GM18909 (cell line): ENCODE measurements at regions not wholly inside any gene's neighbourhood (a gene's known extent, or its start where the extent isn't known, plus 50 kb on each side); places are given as distances from the start of the nearest gene placed in this dataset.
"Not testable (repeated sequence)": the region's sequence is repeated elsewhere in the genome, so short reads cannot be mapped to it uniquely, and the experiment has no call there.

Experiments used
- ATAC-seq: cut with Tn5 transposase; IDR thresholded peaks from one replicate; pipeline ENCODE4 v1.9.1; 2021; ENCODE audit warnings: mild to moderate bottlenecking; ENCODE audit not compliant: unreplicated experiment, poor library complexity

- ATAC-seq, result no peak
Observed at GRCh38 chr15:87496795-87497194, 759.7 kb downstream of the NTRK3 start.

- ATAC-seq, result no peak
Observed at GRCh38 chr15:87496109-87496508, 760.4 kb downstream of the NTRK3 start.

DNA sequence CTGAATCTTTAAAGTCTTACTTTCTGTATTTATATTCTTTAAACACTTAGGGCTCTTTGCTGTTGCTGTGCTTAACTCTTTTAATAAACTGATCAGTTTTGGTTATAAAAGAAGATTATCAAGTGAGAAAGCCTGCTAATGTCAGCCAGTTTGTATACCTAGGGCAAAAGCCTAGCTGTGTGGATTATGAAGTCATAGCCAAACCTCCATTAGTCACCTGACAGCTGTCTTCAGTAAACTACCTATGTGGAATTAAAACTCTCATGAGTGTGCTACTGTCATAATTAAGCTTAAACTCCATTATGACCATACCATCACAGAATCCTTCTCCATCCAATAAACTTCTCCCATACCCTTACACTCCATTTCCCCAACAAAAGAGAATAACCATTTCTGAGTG, 762.7 kb downstream of the NTRK3 start:
- no peak for ATAC-seq

DNA sequence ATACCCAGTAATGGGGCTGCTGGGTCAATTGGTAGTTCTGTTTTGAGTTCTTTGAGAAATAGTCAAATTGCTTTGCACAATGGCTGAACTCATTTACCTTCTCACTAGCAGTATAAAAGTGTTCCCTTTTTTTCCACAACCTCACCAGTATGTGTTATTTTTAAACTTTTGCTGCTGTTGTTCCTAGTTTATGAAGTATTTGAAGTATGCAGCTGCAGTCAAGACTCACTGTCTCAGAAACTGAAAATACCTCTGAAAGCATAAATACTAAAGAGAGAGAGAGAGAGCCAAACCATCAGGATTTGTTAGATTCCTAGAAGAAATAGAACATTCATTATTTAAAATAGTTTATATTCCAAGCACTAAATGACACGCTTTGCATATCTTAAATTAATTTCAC, 764.2 kb downstream of the NTRK3 start:
- no peak for ATAC-seq

- ATAC-seq, result no peak
Observed at GRCh38 chr15:87490666-87491065, 765.9 kb downstream of the NTRK3 start.

DNA sequence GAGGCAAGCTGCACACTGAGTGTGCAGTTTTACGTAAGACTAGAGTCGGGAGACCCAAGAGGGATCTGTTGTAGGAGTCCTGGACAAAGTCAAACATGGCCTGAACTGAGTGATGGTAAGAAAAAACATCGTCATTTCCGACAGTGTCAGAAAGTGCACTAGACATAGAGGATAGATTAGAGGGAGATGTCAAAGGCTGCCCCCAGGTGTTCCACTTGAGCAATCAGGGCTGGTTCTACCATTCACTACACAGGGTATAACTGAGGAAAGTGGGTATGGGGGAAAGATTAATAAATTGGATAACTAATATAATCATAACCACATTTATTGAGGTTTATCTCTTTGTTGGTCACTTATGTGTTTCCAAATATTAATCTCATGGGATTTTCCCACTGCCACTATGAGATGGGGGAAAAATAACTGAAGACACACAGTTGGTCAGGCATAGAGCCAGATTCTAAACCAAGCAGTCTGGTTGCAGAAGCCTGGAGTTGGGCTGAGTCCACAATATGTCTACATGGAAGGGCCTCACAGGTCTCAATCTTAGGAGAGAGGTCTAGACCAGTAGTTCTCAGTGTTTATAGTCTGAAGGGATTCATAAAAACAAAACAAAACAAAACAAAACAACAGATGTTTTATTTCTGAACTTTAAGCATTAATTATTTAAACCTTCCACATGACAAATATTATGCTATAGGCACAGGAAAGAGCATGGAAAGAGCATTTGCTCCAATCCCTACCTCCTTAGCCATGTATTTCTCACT, 766.5 kb downstream of the NTRK3 start:
- ATAC-seq, result no peak

- no peak for ATAC-seq
Observed at GRCh38 chr15:87489456-87489855, 767.1 kb downstream of the NTRK3 start.

GRCh38 chr15:87487484-87487883, 769.1 kb downstream of the NTRK3 start:
- ATAC-seq, result no peak

DNA sequence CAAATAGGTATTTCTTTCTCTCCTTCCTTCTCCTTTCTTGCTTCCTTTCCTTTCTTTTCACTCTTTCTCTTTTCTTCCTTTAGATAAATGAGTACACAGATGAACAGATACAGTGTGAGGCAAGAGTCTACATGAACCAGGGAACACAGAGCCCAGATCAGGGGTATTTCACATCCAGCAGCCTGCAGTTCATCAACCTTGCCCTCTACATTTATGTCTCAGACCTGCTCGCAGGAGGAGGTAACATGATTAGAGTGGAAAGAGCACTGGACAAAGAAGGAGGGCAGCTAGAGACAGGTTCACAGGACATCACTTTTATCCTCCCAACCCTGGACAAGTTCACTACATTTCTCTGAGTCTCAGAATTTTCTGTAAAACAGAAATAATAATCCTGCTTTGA, 773.1 kb downstream of the NTRK3 start:
- no peak for ATAC-seq

- no peak for ATAC-seq
Observed at GRCh38 chr15:87481126-87481525, 775.4 kb downstream of the NTRK3 start.

DNA sequence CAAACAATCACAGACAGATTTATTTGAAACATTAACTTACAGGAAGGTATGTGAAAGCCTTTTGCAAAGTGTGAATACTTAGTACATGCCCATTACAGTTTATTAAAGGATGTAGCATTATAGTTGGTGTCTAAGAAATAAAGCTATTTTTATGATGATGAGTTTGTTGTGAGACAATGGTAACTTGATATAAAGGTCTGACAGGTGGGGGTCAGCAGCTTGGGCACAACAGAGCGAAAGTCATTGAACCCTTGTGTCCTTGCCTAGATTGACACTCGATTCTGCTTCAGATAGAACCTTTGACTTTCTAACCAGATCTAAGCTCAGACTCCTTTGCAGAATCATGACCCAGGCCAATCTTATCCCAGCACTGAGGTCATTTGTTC, 777.9 kb downstream of the NTRK3 start:
- no peak for ATAC-seq

DNA sequence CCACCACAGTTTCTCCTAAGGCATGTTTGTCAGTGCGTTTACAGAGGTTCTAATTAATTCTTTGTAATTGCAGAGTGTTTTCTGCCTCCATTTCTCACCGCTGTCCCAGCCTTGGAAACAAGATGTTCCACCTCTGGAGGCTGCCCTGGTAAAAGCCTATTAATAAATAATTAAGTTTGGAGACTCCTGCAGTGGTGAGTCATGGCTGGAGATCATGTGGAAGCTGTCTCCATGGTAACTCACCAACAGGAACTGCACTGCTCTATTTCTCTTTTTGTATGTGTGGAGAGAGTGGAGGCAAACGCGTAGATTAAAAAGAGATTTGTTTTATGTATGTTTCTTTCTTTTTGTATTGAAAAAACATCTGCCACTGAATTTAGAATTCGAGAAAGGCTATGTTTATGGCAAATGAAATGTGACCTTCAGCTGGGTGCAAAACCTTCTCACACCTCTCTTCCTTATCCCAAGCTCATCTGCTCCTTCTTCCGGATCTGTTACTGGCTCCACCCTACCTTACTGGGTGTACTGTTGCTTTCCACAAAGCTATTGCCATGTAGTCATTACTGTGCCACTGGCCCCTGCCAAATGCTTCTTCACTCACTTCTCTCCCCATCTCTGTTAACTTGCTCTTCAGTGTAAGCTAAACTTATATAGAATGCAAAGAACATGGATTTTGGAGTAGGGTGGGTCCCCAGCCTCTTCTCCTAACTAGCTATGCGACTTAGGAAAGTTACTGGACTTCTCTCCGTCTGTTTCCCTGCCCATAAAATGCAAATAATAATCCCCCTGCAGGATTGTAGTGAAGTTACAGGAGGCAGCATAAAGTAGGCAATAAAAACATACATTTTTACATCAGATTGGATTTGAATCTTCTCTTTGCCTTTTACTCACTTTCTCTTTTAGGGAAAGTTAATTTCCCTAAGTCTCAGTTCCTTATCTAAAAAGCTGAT, 778.5 kb downstream of the NTRK3 start:
- no peak for ATAC-seq

GRCh38 chr15:87477026-87477425, 779.5 kb downstream of the NTRK3 start:
- no peak for ATAC-seq

- no peak for ATAC-seq
Observed at GRCh38 chr15:87470923-87471322, 785.6 kb downstream of the NTRK3 start.

DNA sequence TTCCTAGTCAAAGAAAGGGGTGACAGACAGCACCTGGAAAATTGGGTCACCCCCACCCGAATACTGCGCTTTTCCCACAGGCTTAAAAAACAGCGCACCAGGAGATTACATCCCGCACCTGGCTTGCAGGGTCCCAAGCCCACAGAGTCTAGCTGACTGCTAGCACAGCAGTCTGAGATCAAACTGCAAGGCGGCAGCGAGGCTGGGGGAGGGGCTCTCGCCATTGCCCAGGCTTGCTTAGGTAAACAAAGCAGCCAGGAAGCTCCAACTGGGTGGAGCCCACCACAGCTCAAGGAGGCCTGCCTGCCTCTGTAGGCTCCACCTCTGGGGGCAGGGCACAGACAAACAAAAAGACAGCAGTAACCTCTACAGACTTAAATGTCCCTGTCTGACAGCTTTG, 792.6 kb downstream of the NTRK3 start:
- ATAC-seq, result not testable (repeated sequence)

- no peak for ATAC-seq
Observed at GRCh38 chr15:87461631-87462030, 794.9 kb downstream of the NTRK3 start.

GRCh38 chr15:87454860-87455259, 801.7 kb downstream of the NTRK3 start:
- no peak for ATAC-seq

DNA sequence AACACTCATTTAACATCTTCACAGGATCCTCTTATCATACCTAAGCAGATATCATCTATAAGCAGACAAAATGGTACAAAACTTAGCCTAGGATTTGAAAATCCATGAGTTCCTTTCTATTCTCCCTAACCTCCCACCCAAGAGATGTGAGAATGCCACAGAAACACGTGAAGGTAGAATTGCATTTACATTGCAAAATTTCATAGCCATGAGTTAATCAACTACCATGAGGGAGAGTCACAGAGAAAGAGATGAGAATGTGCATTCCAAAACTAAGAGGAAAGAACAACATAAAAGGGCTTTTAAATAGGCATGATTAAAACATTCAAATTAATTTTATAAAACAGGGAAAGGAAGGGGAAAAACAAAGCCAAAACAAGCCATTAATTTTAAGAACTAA, 806.2 kb downstream of the NTRK3 start:
- no peak for ATAC-seq

- no peak for ATAC-seq
Observed at GRCh38 chr15:87439090-87439489, 817.4 kb downstream of the NTRK3 start.

DNA sequence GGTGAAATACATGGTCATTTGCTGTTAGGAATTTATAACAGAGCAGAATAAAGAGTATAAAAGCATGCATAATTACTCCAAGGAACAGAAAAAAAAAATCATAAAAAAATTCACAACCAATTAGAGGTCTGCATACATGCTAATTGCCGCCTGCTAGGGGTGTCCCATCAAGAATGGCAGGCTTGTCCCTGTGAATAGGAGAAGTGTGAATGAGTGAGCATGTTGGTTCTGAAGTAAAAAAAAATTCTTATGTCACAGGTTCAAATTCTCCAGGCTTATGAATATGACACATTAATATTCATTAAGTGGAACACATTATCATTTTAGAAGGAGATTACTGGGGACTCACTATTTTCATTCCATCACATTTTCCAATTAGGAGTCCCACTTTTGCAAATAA, 822.7 kb downstream of the NTRK3 start:
- ATAC-seq, result no peak

DNA sequence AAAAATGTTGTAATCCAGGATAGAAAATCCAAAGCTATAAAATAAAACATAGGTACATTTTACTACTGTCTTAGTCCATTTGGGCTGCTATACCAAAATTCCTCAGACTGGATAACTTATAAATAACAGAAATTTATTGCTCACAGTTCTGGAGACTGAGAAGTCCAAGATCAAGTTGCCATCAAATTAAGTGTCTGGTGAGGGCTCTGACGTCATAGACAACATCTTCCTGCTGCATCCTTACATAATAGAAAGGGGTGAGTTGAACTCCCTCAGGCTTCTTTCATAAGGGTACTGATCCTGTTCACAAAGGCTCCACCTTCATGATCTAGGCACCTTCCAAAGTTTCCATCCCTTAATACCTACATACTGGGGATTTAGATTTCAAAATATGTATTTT, 826.8 kb downstream of the NTRK3 start:
- ATAC-seq, result no peak

DNA sequence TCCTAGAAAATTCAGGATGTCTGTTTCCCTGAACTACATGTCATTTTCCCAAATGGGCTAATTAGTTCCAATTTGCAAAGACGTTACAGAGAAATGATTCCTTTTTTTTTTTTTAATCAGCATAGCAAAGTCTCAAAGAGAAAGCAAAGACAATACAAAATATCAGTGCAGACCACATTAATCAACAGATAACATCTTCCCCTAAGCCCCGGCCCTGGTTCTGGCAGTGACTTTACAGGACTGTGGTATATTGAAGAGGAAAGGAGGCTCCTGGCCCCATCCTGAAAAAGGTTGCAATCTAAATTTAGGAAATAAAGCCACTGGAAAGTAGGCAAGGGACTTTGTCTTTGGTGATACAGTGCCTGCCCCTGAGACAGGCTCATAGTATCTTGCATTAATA, 836.5 kb downstream of the NTRK3 start:
- no peak for ATAC-seq
